ENCODE measurements at regions not wholly inside any gene's neighbourhood (a gene's known extent, or its start where the extent isn't known, plus 50 kb on each side); places are given as distances from the start of the nearest gene placed in this dataset.

GRCh38 chr5:87184605-87185004 lies 83.1 kb upstream of the RASA1 start:
- peaks cover 0 to 2% of the 10 kb centered on the region in 2 donors for H3K4me1 ChIP-seq (ENCODE audit: control insufficient read depth in 2 of 2, insufficient read depth in 1 of 2, low read depth in 1 of 2, low read length in 2 of 2)

DNA sequence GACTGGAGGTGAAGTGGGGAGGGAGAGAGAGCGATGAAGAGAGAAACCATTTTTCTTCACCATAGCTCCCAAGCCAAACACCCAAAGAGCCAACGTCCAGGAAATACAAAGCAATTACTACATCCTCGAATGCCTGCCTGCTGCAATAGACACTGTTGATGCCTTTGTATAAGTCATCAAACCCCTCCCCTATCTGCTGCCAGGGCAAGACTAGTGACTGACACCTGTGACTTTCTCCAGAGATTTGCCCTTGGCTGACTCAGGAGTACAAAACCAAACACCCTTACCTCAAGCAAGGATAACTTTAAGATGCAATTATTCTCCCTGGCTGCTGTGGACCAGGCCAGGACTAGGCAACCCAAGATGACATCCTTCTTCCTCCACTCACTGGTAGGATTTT lies 81.8 kb upstream of the RASA1 start:
- Histone ChIP-seq H3K23ac (ENCODE audit: low read depth, low read length, poor library complexity) (no peak overlapping the region), H3K79me1 (ENCODE audit: low read depth, low read length) (no peaks in the 10 kb centered on the region), H3K4ac (ENCODE audit: low read length) (no peak overlapping the region), H3K27me3 (ENCODE audit: control insufficient read depth in 3 of 3, insufficient read depth in 3 of 3, low read depth in 1 of 3, low read length in 3 of 3) (no peaks in the 10 kb centered on the region), H4K91ac (ENCODE audit: low read depth, low read length, poor library complexity) (no peak overlapping the region), H3K36me3 (replicated peaks in 1 of 2; ENCODE audit: control insufficient read depth in 2 of 2, insufficient read depth in 2 of 2, low read length in 2 of 2) (no peaks in the 10 kb centered on the region), H2BK120ac (ENCODE audit: low read depth, low read length) (no peak overlapping the region), H4K8ac (ENCODE audit: low read depth, low read length) (no peak overlapping the region), H3K18ac (ENCODE audit: low read length) (no peak overlapping the region), H2BK15ac (ENCODE audit: low read length) (no peak overlapping the region), H3K4me2 (ENCODE audit: insufficient read depth, low read length, poor library complexity, severe bottlenecking) (no peak overlapping the region), H2BK5ac (ENCODE audit: low read length) (no peak overlapping the region), H2AFZ (ENCODE audit: low read length) (no peak overlapping the region), H3K9me3 (replicated peaks in 1 of 2; ENCODE audit: control insufficient read depth in 2 of 2, insufficient read depth in 1 of 2, low read depth in 1 of 2, low read length in 2 of 2) (no peaks in the 10 kb centered on the region), H3K14ac (ENCODE audit: low read length) (no peak overlapping the region), H3K4me3 (ENCODE audit: low read length in 2 of 2) (no peak overlapping the region), H3K27ac (replicated peaks; ENCODE audit: low read length) (no peak overlapping the region), H3K9ac (ENCODE audit: low read depth, low read length, poor library complexity) (no peak overlapping the region), H2BK12ac (ENCODE audit: low read length) (no peak overlapping the region), H3K4me1 (ENCODE audit: control insufficient read depth in 2 of 2, insufficient read depth in 1 of 2, low read depth in 1 of 2, low read length in 2 of 2) (peaks cover 0 to 2% of the 10 kb centered on the region in 2 donors), H2AK5ac (ENCODE audit: low read depth, low read length) (no peak overlapping the region)
- no CpG with 5 or more reads among the region's 3 CpGs for WGBS, 2 donors (ENCODE audit: extremely low coverage in 2 of 2, insufficient read length in 2 of 2, insufficient replicate concordance in 1 of 2)
- DNase-seq (ENCODE audit: low spot score) = no peak

More at GRCh38 chr5:87184605-87185004, 83.1 kb upstream of the RASA1 start:
- no peak overlapping the region for H2AK5ac ChIP-seq (ENCODE audit: low read depth, low read length)
- H4K8ac ChIP-seq (ENCODE audit: low read depth, low read length) = no peak overlapping the region
- no peak overlapping the region for H2BK12ac ChIP-seq (ENCODE audit: low read length)
- no peak overlapping the region for H3K14ac ChIP-seq (ENCODE audit: low read length)
- H3K27me3 ChIP-seq (ENCODE audit: control insufficient read depth in 3 of 3, insufficient read depth in 3 of 3, low read depth in 1 of 3, low read length in 3 of 3) = no peaks in the 10 kb centered on the region
- no peak overlapping the region for H2BK5ac ChIP-seq (ENCODE audit: low read length)
- H2BK120ac ChIP-seq (ENCODE audit: low read depth, low read length) = no peak overlapping the region
- no peak overlapping the region for H2BK15ac ChIP-seq (ENCODE audit: low read length)
- H3K4me2 ChIP-seq (ENCODE audit: insufficient read depth, low read length, poor library complexity, severe bottlenecking) = no peak overlapping the region
- no peak overlapping the region for H3K23ac ChIP-seq (ENCODE audit: low read depth, low read length, poor library complexity)
- H3K9ac ChIP-seq (ENCODE audit: low read depth, low read length, poor library complexity) = no peak overlapping the region
- no peak overlapping the region for H4K91ac ChIP-seq (ENCODE audit: low read depth, low read length, poor library complexity)
- no peaks in the 10 kb centered on the region for H3K36me3 ChIP-seq (replicated peaks in 1 of 2; ENCODE audit: control insufficient read depth in 2 of 2, insufficient read depth in 2 of 2, low read length in 2 of 2)
- H3K4ac ChIP-seq (ENCODE audit: low read length) = no peak overlapping the region
- DNase-seq (ENCODE audit: low spot score) = no peak
- no peaks in the 10 kb centered on the region for H3K79me1 ChIP-seq (ENCODE audit: low read depth, low read length)
- WGBS, 2 donors (ENCODE audit: extremely low coverage in 2 of 2, insufficient read length in 2 of 2, insufficient replicate concordance in 1 of 2) = no CpG with 5 or more reads among the region's 5 CpGs
- no peak overlapping the region for H3K4me3 ChIP-seq (ENCODE audit: low read length in 2 of 2)
- no peak overlapping the region for H3K18ac ChIP-seq (ENCODE audit: low read length)
- no peak overlapping the region for H2AFZ ChIP-seq (ENCODE audit: low read length)
- H3K9me3 ChIP-seq (replicated peaks in 1 of 2; ENCODE audit: control insufficient read depth in 2 of 2, insufficient read depth in 1 of 2, low read depth in 1 of 2, low read length in 2 of 2) = no peaks in the 10 kb centered on the region
- no peak overlapping the region for H3K27ac ChIP-seq (replicated peaks; ENCODE audit: low read length)

DNA sequence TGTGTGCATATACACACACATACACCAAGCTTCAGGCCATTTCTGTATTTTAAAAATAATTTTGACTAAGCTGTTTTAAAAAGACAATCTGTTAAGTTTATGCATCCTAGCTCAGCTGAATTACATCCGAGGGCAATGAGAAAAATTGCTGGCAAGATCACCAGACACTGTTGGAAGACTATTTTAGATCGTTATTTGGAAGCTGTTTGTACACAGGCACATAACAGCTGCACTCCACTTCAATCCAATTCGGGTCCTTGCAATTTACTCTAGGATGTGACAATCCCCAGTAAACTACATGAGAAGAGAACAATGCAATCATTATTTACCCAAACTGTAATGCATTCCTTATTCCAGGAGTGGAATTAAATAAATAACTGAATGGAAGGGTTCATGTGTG lies 79.3 kb upstream of the RASA1 start:
- Histone ChIP-seq H2BK15ac (ENCODE audit: low read length) (no peak overlapping the region), H2BK120ac (ENCODE audit: low read depth, low read length) (no peak overlapping the region), H3K4me1 (ENCODE audit: control insufficient read depth in 2 of 2, insufficient read depth in 1 of 2, low read depth in 1 of 2, low read length in 2 of 2) (peaks cover 0 to 2% of the 10 kb centered on the region in 2 donors), H2BK12ac (ENCODE audit: low read length) (no peak overlapping the region), H3K4ac (ENCODE audit: low read length) (no peak overlapping the region), H3K4me2 (ENCODE audit: insufficient read depth, low read length, poor library complexity, severe bottlenecking) (no peak overlapping the region), H2BK5ac (ENCODE audit: low read length) (no peak overlapping the region), H3K27ac (replicated peaks; ENCODE audit: low read length) (no peak overlapping the region), H3K14ac (ENCODE audit: low read length) (no peak overlapping the region), H3K27me3 (ENCODE audit: control insufficient read depth in 3 of 3, insufficient read depth in 3 of 3, low read depth in 1 of 3, low read length in 3 of 3) (no peaks in the 10 kb centered on the region), H4K91ac (ENCODE audit: low read depth, low read length, poor library complexity) (no peak overlapping the region), H4K8ac (ENCODE audit: low read depth, low read length) (no peak overlapping the region), H3K4me3 (ENCODE audit: low read length in 2 of 2) (no peak overlapping the region), H3K9me3 (replicated peaks in 1 of 2; ENCODE audit: control insufficient read depth in 2 of 2, insufficient read depth in 1 of 2, low read depth in 1 of 2, low read length in 2 of 2) (no peaks in the 10 kb centered on the region), H3K36me3 (replicated peaks in 1 of 2; ENCODE audit: control insufficient read depth in 2 of 2, insufficient read depth in 2 of 2, low read length in 2 of 2) (no peaks in the 10 kb centered on the region), H3K18ac (ENCODE audit: low read length) (no peak overlapping the region), H3K23ac (ENCODE audit: low read depth, low read length, poor library complexity) (no peak overlapping the region), H3K79me1 (ENCODE audit: low read depth, low read length) (no peaks in the 10 kb centered on the region), H2AK5ac (ENCODE audit: low read depth, low read length) (no peak overlapping the region), H2AFZ (ENCODE audit: low read length) (no peak overlapping the region), H3K9ac (ENCODE audit: low read depth, low read length, poor library complexity) (no peak overlapping the region)
- no peak for DNase-seq (ENCODE audit: low spot score)
- no CpG with 5 or more reads among the region's 3 CpGs for WGBS, 2 donors (ENCODE audit: extremely low coverage in 2 of 2, insufficient read length in 2 of 2, insufficient replicate concordance in 1 of 2)

DNA sequence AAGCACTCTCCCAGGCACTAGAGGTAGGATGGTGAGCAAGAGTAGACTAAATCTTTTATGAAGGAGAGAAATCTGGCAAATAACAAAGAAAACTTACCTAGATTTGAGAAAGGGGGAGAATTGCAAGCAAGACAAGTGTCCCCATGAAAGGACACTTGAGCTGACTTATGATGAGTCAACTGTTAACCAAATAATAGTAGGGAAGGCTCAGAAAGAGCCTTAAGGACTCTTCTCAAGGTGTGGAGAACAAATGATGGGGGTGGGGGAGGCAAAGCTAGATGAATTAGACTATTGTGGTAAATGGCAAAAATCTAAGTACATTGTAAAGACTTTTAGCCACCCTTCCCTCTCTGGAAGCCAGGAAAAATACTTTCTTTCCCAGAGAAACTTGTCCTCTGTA lies 77.6 kb upstream of the RASA1 start:
- no peak overlapping the region for H3K4me2 ChIP-seq (ENCODE audit: insufficient read depth, low read length, poor library complexity, severe bottlenecking)
- H3K18ac ChIP-seq (ENCODE audit: low read length) = no peak overlapping the region
- H3K4me1 ChIP-seq (ENCODE audit: control insufficient read depth in 2 of 2, insufficient read depth in 1 of 2, low read depth in 1 of 2, low read length in 2 of 2) = no peaks in the 10 kb centered on the region

More for the DNA sequence above, 77.6 kb upstream of the RASA1 start:
- H3K36me3 ChIP-seq (replicated peaks in 1 of 2; ENCODE audit: control insufficient read depth in 2 of 2, insufficient read depth in 2 of 2, low read length in 2 of 2) = no peaks in the 10 kb centered on the region
- H4K91ac ChIP-seq (ENCODE audit: low read depth, low read length, poor library complexity) = no peak overlapping the region
- H3K27ac ChIP-seq (replicated peaks; ENCODE audit: low read length) = no peak overlapping the region
- no peak overlapping the region for H3K4ac ChIP-seq (ENCODE audit: low read length)
- H3K23ac ChIP-seq (ENCODE audit: low read depth, low read length, poor library complexity) = no peak overlapping the region
- no peak overlapping the region for H3K4me3 ChIP-seq (ENCODE audit: low read length in 2 of 2)
- H2AFZ ChIP-seq (ENCODE audit: low read length) = no peak overlapping the region
- no peak overlapping the region for H2BK120ac ChIP-seq (ENCODE audit: low read depth, low read length)
- H2AK5ac ChIP-seq (ENCODE audit: low read depth, low read length) = no peak overlapping the region
- no peaks in the 10 kb centered on the region for H3K9me3 ChIP-seq (replicated peaks in 1 of 2; ENCODE audit: control insufficient read depth in 2 of 2, insufficient read depth in 1 of 2, low read depth in 1 of 2, low read length in 2 of 2)
- no peak overlapping the region for H2BK12ac ChIP-seq (ENCODE audit: low read length)
- no peak overlapping the region for H2BK5ac ChIP-seq (ENCODE audit: low read length)
- H3K14ac ChIP-seq (ENCODE audit: low read length) = no peak overlapping the region
- no peak overlapping the region for H2BK15ac ChIP-seq (ENCODE audit: low read length)
- no peak for DNase-seq (ENCODE audit: low spot score)
- no peak overlapping the region for H4K8ac ChIP-seq (ENCODE audit: low read depth, low read length)
- H3K9ac ChIP-seq (ENCODE audit: low read depth, low read length, poor library complexity) = no peak overlapping the region
- no peaks in the 10 kb centered on the region for H3K79me1 ChIP-seq (ENCODE audit: low read depth, low read length)
- H3K27me3 ChIP-seq (ENCODE audit: control insufficient read depth in 3 of 3, insufficient read depth in 3 of 3, low read depth in 1 of 3, low read length in 3 of 3) = no peaks in the 10 kb centered on the region
